Neuron (in vitro differentiated cells): ENCODE measurements at regions not wholly inside any gene's neighbourhood (a gene's known extent, or its start where the extent isn't known, plus 50 kb on each side); places are given as distances from the start of the nearest gene placed in this dataset.

Source experiments
- H2AFZ ChIP-seq: one replicate; pipeline ENCODE4 v1.6.1; 2013; ENCODE audit warnings: low read depth, mild to moderate bottlenecking, inconsistent platforms, low read length, moderate library complexity
- H3K27me3 ChIP-seq: one replicate; pipeline ENCODE4 v1.6.1; 2013; ENCODE audit warnings: low read length; ENCODE audit not compliant: insufficient read depth
- H3K36me3 ChIP-seq: one replicate; pipeline ENCODE4 v1.6.1; 2013; ENCODE audit warnings: low read length; ENCODE audit not compliant: insufficient read depth
- H3K4me1 ChIP-seq: one replicate; pipeline ENCODE4 v1.6.1; 2013; ENCODE audit warnings: low read length; ENCODE audit not compliant: insufficient read depth
- H3K4me3 ChIP-seq: 2 replicates; pipeline ENCODE4 v1.5.1; 2013; ENCODE audit warnings: mild to moderate bottlenecking, low read length, moderate library complexity
- H3K9me3 ChIP-seq: one replicate; pipeline ENCODE4 v1.6.1; 2013; ENCODE audit warnings: low read length

- H3K27me3 ChIP-seq: no peaks in the 10 kb centered on the region
- H3K4me1 ChIP-seq: no peaks in the 10 kb centered on the region
- peaks cover 3% of the 10 kb centered on the region for H3K9me3 ChIP-seq
- H3K4me3 ChIP-seq: no peak overlapping the region
- H3K36me3 ChIP-seq: no peaks in the 10 kb centered on the region
- H2AFZ ChIP-seq: no peak overlapping the region
Measured at GRCh38 chr11:128311742-128312719, 275.3 kb downstream of the ETS1 start.

GRCh38 chr11:128310676-128311445 is 276.5 kb downstream of the ETS1 start:
- H3K36me3 ChIP-seq: no peaks in the 10 kb centered on the region

DNA sequence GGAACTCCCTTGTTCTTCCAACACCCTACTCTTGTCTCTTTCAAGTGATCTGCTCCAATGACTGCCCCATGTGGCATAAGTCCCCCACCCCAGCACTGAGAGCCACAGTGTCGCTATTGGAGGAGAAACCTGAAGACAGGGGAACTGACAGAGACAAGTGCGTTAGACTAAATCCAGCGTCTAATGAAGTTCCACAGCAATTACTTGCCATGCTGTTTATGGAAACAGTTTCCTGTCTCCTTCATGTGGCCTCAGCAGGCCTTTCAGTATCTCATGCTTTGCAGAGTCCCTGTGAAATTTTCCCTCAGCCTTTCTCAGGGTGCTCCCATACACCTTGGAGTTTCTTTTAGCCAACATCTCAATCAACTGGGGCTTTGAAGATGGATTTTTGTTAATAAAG is 277.4 kb downstream of the ETS1 start:
- no peaks in the 10 kb centered on the region for H3K4me1 ChIP-seq
- H3K4me3 ChIP-seq: no peak overlapping the region
- H3K9me3 ChIP-seq: peaks cover under 1% of the 10 kb centered on the region
- H2AFZ ChIP-seq: no peak overlapping the region
- H3K36me3 ChIP-seq: no peaks in the 10 kb centered on the region
- H3K27me3 ChIP-seq: no peaks in the 10 kb centered on the region

More at GRCh38 chr11:128310676-128311445, 276.5 kb downstream of the ETS1 start:
- no peaks in the 10 kb centered on the region for H3K4me1 ChIP-seq
- no peak overlapping the region for H3K4me3 ChIP-seq
- peaks cover 3% of the 10 kb centered on the region for H3K9me3 ChIP-seq
- no peaks in the 10 kb centered on the region for H3K27me3 ChIP-seq
- H2AFZ ChIP-seq: no peak overlapping the region

DNA sequence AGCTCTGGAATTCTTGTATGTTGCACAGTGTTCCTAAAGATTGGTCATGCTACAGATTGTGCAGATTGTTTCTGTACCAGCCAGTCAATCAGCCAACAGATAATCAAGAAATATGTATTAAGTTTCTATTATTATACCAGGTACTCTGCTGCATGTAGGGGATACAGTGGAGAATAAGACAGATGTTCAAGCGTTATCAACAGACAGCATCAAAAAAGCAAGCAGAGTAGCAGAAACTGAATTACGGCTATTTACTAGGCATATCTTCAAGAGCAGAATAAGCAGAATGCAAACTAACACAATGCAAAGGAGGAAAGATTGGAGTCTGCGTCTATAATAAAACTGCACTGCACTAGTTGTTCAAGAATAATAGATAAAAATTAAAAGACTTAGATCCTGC is 278.6 kb downstream of the ETS1 start:
- Histone ChIP-seq H3K4me3 (no peak overlapping the region), H3K9me3 (no peaks in the 10 kb centered on the region), H2AFZ (no peak overlapping the region), H3K27me3 (no peaks in the 10 kb centered on the region), H3K4me1 (no peaks in the 10 kb centered on the region), H3K36me3 (no peaks in the 10 kb centered on the region)

DNA sequence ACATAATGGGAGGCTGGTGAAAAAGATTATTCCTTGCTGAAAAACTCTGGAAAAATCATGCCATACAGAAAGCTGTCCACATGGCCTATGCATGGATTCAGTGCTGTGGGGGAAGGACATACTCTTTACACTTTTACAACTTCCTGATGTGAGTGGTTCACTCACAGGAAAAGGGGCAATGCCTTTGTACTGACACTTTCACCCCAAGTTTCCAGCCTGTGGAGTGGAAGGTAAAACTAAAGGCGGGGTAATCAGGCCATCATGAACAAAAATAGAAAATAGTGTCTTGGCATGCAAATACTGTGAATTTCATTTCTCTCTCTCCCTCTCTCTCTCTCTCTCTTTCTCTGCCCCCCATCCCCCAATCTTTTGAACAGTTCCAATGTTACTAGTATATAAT is 281.8 kb downstream of the ETS1 start:
- H3K36me3 ChIP-seq: no peaks in the 10 kb centered on the region
- H3K4me1 ChIP-seq: no peaks in the 10 kb centered on the region
- no peak overlapping the region for H2AFZ ChIP-seq
- H3K9me3 ChIP-seq: no peaks in the 10 kb centered on the region
- no peaks in the 10 kb centered on the region for H3K27me3 ChIP-seq
- H3K4me3 ChIP-seq: no peak overlapping the region

DNA sequence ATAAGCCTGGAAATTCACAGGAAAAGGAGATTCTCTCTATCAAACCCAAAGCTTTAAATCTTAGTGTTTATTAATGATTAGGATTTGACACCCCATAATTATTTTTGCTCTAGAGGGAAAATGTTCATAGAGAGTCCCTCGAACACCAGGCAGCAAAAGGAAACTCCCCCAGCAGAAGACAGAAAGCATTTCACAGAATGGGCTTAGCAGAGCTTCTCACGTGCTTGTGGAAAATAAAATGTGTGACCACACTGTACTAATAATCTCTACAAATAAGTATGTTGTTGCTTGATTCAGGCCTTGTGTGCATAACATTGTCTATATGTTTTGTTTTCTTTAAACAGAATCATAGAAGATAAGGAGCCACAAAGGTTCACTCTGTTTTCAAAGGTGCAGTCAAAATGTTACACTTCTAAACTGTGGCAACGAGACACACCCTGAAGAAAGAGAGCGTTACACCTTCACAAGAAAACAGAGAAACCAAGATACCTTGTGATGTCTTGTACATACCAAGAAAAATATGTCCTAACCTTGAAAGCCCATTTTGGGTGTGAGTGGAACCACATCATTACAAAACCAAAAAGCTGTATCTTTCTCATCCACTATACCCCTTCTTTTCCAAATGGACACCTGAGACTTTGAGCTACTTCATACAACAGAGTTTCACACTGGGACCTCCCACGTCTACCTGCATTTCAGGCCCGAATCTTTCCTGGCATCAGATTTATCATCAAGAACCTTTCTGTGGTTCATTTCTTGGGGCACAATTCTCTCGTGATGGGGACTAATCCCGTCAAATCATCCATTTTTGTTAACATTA is 282.5 kb downstream of the ETS1 start:
- Histone ChIP-seq H3K4me1 (no peaks in the 10 kb centered on the region), H2AFZ (no peak overlapping the region), H3K9me3 (no peaks in the 10 kb centered on the region), H3K27me3 (no peaks in the 10 kb centered on the region), H3K4me3 (no peak overlapping the region), H3K36me3 (no peaks in the 10 kb centered on the region)

DNA sequence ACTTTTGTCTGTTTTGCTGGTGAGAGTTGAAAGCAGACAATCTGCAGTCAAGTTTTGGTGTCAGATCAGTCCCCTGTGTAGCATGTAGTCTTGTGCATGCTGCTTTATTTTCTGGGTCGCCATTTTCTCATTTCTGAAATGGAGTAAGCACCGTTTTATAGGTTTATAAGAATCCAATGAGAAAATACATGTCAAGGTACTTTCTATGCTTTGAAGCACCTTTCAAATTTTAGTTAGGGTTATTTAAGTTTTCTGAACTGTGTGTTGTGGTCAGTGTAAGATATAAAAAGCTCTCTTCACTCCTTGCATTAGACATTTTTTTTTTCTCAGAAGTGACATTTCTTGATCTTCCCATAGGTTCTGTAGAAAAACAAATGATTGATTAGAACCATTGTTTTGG is 283.2 kb downstream of the ETS1 start:
- H2AFZ ChIP-seq: no peak overlapping the region
- H3K36me3 ChIP-seq: no peaks in the 10 kb centered on the region
- H3K4me1 ChIP-seq: no peaks in the 10 kb centered on the region
- H3K27me3 ChIP-seq: no peaks in the 10 kb centered on the region
- H3K4me3 ChIP-seq: no peak overlapping the region
- no peaks in the 10 kb centered on the region for H3K9me3 ChIP-seq

DNA sequence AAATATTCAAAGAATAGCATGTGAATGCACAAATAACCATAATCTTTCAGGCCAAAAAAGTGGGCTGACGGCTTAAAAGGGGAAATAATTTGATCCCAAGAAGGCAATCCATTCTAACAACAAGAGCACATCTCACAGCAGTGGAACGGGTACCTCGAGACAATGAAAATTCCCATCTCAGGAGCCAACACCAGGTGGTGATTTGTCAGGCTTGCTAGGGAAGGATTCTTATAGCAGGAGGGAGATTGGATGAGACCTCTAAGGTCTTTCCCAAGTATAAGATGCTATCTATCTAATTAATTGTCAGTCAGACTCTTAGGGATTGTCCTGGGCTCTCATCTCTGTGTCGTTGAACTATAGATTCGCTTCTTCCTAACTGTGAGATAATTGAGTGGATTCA is 284.0 kb downstream of the ETS1 start:
- Histone ChIP-seq H3K4me3 (no peak overlapping the region), H2AFZ (no peak overlapping the region), H3K9me3 (no peaks in the 10 kb centered on the region), H3K27me3 (no peaks in the 10 kb centered on the region), H3K36me3 (no peaks in the 10 kb centered on the region), H3K4me1 (no peaks in the 10 kb centered on the region)

DNA sequence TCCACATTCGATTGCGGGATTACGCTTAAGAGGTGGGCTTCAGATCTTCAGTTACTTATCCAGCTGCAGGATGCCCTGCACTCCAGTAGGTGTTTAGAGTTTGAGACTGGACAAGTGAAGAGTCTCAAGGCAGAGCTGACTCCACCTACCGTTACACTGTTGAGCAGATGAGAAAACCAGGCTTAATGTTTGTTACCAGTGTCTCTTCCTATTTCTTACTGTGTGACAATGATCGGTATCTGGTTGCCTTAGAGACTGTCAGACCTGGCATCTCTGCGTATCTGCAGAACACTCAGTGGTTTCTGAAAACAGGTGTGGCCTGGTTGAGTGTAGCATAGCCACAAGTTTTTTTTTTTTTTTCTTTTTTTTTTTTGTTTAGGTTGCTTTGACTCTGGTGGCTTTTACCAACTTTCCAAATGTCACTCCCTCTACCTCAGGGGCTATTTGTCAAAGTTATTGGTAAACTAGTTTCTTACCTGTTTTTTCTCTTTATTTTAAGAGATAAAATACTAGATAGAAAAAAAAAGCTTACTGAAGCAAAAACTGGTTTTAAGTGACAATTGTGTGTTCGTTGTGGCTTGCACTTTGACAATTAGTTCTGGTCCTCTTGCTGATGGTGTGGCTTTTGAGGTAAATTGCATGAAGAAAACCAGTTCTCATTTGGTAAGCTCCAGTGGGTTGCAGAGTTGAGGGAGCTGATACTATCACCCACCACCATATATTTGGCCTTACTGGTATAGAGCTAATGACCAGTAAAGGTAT is 284.8 kb downstream of the ETS1 start:
- H3K4me1 ChIP-seq: no peaks in the 10 kb centered on the region
- no peaks in the 10 kb centered on the region for H3K27me3 ChIP-seq
- H3K4me3 ChIP-seq: no peak overlapping the region
- no peaks in the 10 kb centered on the region for H3K9me3 ChIP-seq
- H3K36me3 ChIP-seq: no peaks in the 10 kb centered on the region
- no peak overlapping the region for H2AFZ ChIP-seq

GRCh38 chr11:128301756-128302155 is 285.6 kb downstream of the ETS1 start:
- Histone ChIP-seq H3K36me3 (no peaks in the 10 kb centered on the region), H3K27me3 (no peaks in the 10 kb centered on the region), H3K9me3 (no peaks in the 10 kb centered on the region), H3K4me3 (no peak overlapping the region), H3K4me1 (no peaks in the 10 kb centered on the region), H2AFZ (no peak overlapping the region)

- Histone ChIP-seq H3K36me3 (no peaks in the 10 kb centered on the region), H3K4me3 (no peak overlapping the region), H2AFZ (no peak overlapping the region)
Measured at GRCh38 chr11:128300785-128301184, 286.6 kb downstream of the ETS1 start.

DNA sequence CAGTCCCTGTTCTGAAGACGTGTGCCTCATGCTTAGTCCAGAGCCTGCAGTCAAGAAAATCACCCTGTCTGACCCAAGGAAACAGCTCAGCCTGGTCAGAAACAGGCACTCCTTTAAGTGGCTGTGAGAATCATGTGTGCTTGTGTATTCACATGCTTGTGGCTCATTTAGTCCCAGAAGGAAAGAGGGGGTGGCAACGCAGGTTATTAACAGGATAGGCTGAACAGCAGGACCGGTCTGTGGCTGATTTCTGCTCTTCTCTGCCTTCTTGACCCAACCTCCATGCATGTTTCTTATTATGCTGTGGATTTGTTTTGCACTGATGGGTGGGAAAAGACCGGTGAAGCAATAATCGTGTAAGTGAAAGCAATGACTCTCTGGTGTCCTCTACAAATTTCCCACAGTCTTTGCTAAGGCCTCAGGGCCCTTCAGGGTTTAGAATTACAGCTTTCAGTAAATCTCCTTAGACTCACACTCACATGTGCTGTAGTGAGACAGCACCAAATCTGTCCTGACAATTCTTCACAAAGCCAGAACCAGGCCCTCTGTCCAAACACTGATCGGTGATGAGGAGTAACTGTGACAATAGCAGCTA is 288.1 kb downstream of the ETS1 start:
- H3K4me3 ChIP-seq: no peak overlapping the region
- H2AFZ ChIP-seq: no peak overlapping the region
- H3K4me1 ChIP-seq: no peaks in the 10 kb centered on the region
- no peaks in the 10 kb centered on the region for H3K36me3 ChIP-seq
- no peaks in the 10 kb centered on the region for H3K9me3 ChIP-seq
- no peaks in the 10 kb centered on the region for H3K27me3 ChIP-seq

More at GRCh38 chr11:128300785-128301184, 286.6 kb downstream of the ETS1 start:
- H3K9me3 ChIP-seq: no peaks in the 10 kb centered on the region
- no peaks in the 10 kb centered on the region for H3K27me3 ChIP-seq
- H3K4me1 ChIP-seq: no peaks in the 10 kb centered on the region
